ENCODE measurements at regions not wholly inside any gene's neighbourhood (a gene's known extent, or its start where the extent isn't known, plus 50 kb on each side); places are given as distances from the start of the nearest gene placed in this dataset.

DNA sequence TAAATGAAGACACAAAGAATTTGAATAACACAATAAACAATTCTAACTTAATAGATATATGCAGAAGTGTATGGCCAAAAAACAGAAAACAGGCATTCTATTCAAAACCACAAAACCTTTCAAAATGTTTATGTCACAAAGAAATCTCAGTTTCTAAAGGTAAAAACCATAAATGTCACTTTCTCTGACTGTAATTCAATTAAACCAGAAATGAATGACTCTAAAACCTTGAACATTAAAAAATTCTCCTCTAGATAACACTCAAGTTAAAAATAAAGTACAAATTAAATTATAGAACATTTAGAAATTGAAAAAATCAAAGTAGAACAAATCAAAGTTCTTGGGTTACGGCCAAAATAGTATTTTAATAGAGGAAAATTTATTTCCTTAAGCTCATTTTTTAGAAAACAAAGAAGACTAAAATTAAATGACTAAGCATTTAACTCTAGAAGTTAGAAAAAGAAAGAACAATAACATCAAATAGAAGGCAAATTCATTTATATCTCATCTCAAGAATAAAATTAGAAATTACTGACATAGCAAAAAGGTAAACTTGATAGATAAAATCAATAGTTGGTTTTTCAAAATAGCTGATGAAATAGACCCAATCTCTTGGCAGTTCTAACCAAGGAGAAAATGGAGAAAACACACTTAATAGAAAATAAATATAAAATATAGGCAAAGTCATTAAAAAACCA, 198.8 kb downstream of the TEX36 start:
- no peaks in the 10 kb centered on the region for H4K20me1 ChIP-seq (ENCODE audit: insufficient read depth)

DNA sequence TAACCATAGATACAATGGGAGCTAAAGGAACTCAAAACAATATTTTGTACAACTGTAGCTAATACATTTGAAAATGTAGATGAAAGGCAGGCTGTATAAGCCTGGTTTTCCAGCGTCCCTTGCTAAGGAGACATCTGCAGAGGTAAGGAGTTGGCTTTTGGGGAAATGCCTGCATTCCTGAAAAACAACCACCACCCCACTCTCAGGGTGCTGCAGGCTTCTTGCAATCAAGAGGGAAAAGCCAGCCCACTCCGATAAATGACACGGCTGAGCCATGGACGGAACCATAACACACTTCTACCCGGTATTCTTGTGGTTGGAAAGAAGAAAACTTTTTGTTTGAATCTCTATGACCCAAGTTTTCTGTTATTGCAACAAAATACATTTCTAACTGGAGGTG, 200.3 kb downstream of the TEX36 start:
- H3K4me2 ChIP-seq (ENCODE audit: unreplicated experiment) = no peak overlapping the region
- no peaks in the 10 kb centered on the region for H3K36me3 ChIP-seq (ENCODE audit: low read depth)
- TF ChIP-seq EZH2 (IDR thresholded peaks at IDR 0.05; ENCODE audit: insufficient read depth, poor library complexity, severe bottlenecking) = no peak
- no peak for TF ChIP-seq EZH2phosphoT487 (IDR thresholded peaks at IDR 0.05; ENCODE audit: insufficient read depth, low read depth)
- no peak overlapping the region for H3K4me3 ChIP-seq
- H3K9me3 ChIP-seq (ENCODE audit: low read depth) = no peaks in the 10 kb centered on the region
- no peaks in the 10 kb centered on the region for H3F3A ChIP-seq (ENCODE audit: insufficient read depth)
- H4K20me1 ChIP-seq (ENCODE audit: insufficient read depth) = no peaks in the 10 kb centered on the region
- no peak overlapping the region for H2AFZ ChIP-seq
- in situ Hi-C loops (cut with MboI) = no loop called here
- no peak overlapping the region for H3K27ac ChIP-seq
- no peaks in the 10 kb centered on the region for H3K9me2 ChIP-seq (ENCODE audit: insufficient read depth)
- H3K79me2 ChIP-seq (ENCODE audit: insufficient read depth) = no peaks in the 10 kb centered on the region
- H3K27me3 ChIP-seq (replicated peaks; ENCODE audit: insufficient read depth) = no peaks in the 10 kb centered on the region
- no peak overlapping the region for H3K9ac ChIP-seq
- no peak for DNase-seq
- no peaks in the 10 kb centered on the region for H3K4me1 ChIP-seq (ENCODE audit: insufficient read depth)
- 66 to 83% methylated on average over 5 of the region's 5 CpGs for WGBS, 2 experiments (ENCODE audit: low coverage in 1 of 2, low lambda C conversion rate in 2 of 2, missing lambda C conversion rate in 2 of 2)

More for the DNA sequence above, 198.8 kb downstream of the TEX36 start:
- peaks cover 1% of the 10 kb centered on the region; the same call in 1 of the 2 replicates for H3K27me3 ChIP-seq (replicated peaks; ENCODE audit: insufficient read depth)
- no peaks in the 10 kb centered on the region for H3K36me3 ChIP-seq (ENCODE audit: low read depth)
- no peak overlapping the region for H3K4me3 ChIP-seq
- no peak overlapping the region for H3K4me2 ChIP-seq (ENCODE audit: unreplicated experiment)
- DNase-seq = no peak
- no peaks in the 10 kb centered on the region for H3K9me3 ChIP-seq (ENCODE audit: low read depth)
- H2AFZ ChIP-seq = no peak overlapping the region
- H3K27ac ChIP-seq = no peak overlapping the region
- H3K4me1 ChIP-seq (ENCODE audit: insufficient read depth) = no peaks in the 10 kb centered on the region
- H3F3A ChIP-seq (ENCODE audit: insufficient read depth) = no peaks in the 10 kb centered on the region
- 50 to 54% methylated on average over 1 of the region's 1 CpG for WGBS, 2 experiments (ENCODE audit: low coverage in 1 of 2, low lambda C conversion rate in 2 of 2, missing lambda C conversion rate in 2 of 2)
- H3K9me2 ChIP-seq (ENCODE audit: insufficient read depth) = no peaks in the 10 kb centered on the region
- in situ Hi-C loops (cut with MboI) = no loop called here
- TF ChIP-seq EZH2 (IDR thresholded peaks at IDR 0.05; ENCODE audit: insufficient read depth, poor library complexity, severe bottlenecking) (no peak), EZH2phosphoT487 (IDR thresholded peaks at IDR 0.05; ENCODE audit: insufficient read depth, low read depth) (no peak)
- no peaks in the 10 kb centered on the region for H3K79me2 ChIP-seq (ENCODE audit: insufficient read depth)
- H3K9ac ChIP-seq = no peak overlapping the region

DNA sequence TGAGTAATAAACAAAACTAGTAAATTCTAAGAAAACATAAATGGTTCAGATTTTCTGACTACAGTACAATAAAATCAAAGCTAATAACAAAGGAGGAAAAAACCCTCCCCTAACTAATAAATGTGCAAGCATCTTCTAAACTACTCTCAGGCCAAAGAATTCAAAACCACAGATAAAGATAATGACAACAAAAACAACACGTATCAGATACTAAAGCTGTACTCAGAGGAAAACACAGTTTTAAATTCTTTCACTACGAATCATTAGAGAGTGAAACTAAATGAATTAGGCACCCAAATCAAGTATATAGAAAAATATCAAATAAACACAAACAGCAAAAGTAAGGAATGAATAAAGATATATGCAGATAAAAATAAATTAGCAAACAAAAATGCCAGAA, 200.9 kb downstream of the TEX36 start:
- DNase-seq = no peak
- in situ Hi-C loops (cut with MboI) = no loop called here
- H3K4me3 ChIP-seq = no peak overlapping the region
- H3K9me2 ChIP-seq (ENCODE audit: insufficient read depth) = no peaks in the 10 kb centered on the region
- H3K79me2 ChIP-seq (ENCODE audit: insufficient read depth) = no peaks in the 10 kb centered on the region
- no peaks in the 10 kb centered on the region for H3K9me3 ChIP-seq (ENCODE audit: low read depth)
- TF ChIP-seq EZH2 (IDR thresholded peaks at IDR 0.05; ENCODE audit: insufficient read depth, poor library complexity, severe bottlenecking) (no peak), EZH2phosphoT487 (IDR thresholded peaks at IDR 0.05; ENCODE audit: insufficient read depth, low read depth) (no peak)
- no peaks in the 10 kb centered on the region for H4K20me1 ChIP-seq (ENCODE audit: insufficient read depth)
- 35 to 49% methylated on average over 2 of the region's 2 CpGs for WGBS, 2 experiments (ENCODE audit: low coverage in 1 of 2, low lambda C conversion rate in 2 of 2, missing lambda C conversion rate in 2 of 2)
- H3K4me1 ChIP-seq (ENCODE audit: insufficient read depth) = no peaks in the 10 kb centered on the region
- no peak overlapping the region for H3K27ac ChIP-seq
- H3F3A ChIP-seq (ENCODE audit: insufficient read depth) = no peaks in the 10 kb centered on the region
- no peak overlapping the region for H2AFZ ChIP-seq
- no peaks in the 10 kb centered on the region for H3K27me3 ChIP-seq (replicated peaks; ENCODE audit: insufficient read depth)
- H3K4me2 ChIP-seq (ENCODE audit: unreplicated experiment) = no peak overlapping the region
- no peak overlapping the region for H3K9ac ChIP-seq
- no peaks in the 10 kb centered on the region for H3K36me3 ChIP-seq (ENCODE audit: low read depth)

DNA sequence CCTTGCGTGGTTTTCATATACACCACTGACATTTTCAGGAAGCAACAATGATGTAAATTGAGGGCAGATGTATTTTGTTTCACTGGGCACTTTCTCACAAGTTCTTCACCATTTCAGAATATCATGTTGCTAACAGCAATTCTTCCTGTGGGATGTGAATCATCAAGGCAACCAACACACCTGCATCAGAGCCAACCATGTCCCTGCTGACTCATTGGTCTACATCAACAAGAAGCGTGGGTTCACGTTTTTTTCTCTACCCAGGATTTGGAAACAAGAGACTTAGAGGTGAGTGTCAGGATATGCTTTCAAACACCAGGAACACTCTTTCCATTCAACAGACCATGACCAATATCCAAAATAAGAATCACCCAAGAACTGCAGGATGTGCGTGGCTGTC, 203.9 kb downstream of the TEX36 start:
- no peak for DNase-seq
- no peak overlapping the region for H2AFZ ChIP-seq
- 48 to 57% methylated on average over 4 of the region's 4 CpGs for WGBS, 2 experiments (ENCODE audit: low coverage in 1 of 2, low lambda C conversion rate in 2 of 2, missing lambda C conversion rate in 2 of 2)

More for the DNA sequence above, 203.9 kb downstream of the TEX36 start:
- Histone ChIP-seq H4K20me1 (ENCODE audit: insufficient read depth) (no peaks in the 10 kb centered on the region), H3K36me3 (ENCODE audit: low read depth) (no peaks in the 10 kb centered on the region), H3K79me2 (ENCODE audit: insufficient read depth) (no peaks in the 10 kb centered on the region), H3K4me2 (ENCODE audit: unreplicated experiment) (no peak overlapping the region), H3K27me3 (replicated peaks; ENCODE audit: insufficient read depth) (no peaks in the 10 kb centered on the region; the same call in 1 of the 2 replicates), H3K27ac (no peak overlapping the region), H3K9me3 (ENCODE audit: low read depth) (no peaks in the 10 kb centered on the region), H3F3A (ENCODE audit: insufficient read depth) (no peaks in the 10 kb centered on the region), H3K9me2 (ENCODE audit: insufficient read depth) (no peaks in the 10 kb centered on the region), H3K4me1 (ENCODE audit: insufficient read depth) (no peaks in the 10 kb centered on the region), H3K4me3 (no peak overlapping the region), H3K9ac (no peak overlapping the region)
- TF ChIP-seq EZH2 (IDR thresholded peaks at IDR 0.05; ENCODE audit: insufficient read depth, poor library complexity, severe bottlenecking) = no peak
- no peak for TF ChIP-seq EZH2phosphoT487 (IDR thresholded peaks at IDR 0.05; ENCODE audit: insufficient read depth, low read depth)
- in situ Hi-C loops (cut with MboI) = no loop called here
